ENCODE measurements at regions not wholly inside any gene's neighbourhood (a gene's known extent, or its start where the extent isn't known, plus 50 kb on each side); places are given as distances from the start of the nearest gene placed in this dataset.
"Not testable (repeated sequence)": the region's sequence is repeated elsewhere in the genome, so short reads cannot be mapped to it uniquely, and the experiment has no call there.

GRCh38 chr12:73221836-73222235 lies 949.7 kb downstream of the TRHDE start:
- no peak for DNase-seq

- DNase-seq = no peak
Measured at GRCh38 chr12:73225371-73225937, 953.3 kb downstream of the TRHDE start.

GRCh38 chr12:73225941-73226340 lies 953.8 kb downstream of the TRHDE start:
- DNase-seq = no peak

- no peak for DNase-seq
Measured at GRCh38 chr12:73226593-73226992, 954.4 kb downstream of the TRHDE start.

GRCh38 chr12:73228828-73229227 lies 956.7 kb downstream of the TRHDE start:
- DNase-seq = not testable (repeated sequence)

GRCh38 chr12:73235387-73235786 lies 963.2 kb downstream of the TRHDE start:
- no peak for DNase-seq

- no peak for DNase-seq
Measured at GRCh38 chr12:73240110-73240509, 967.9 kb downstream of the TRHDE start.

- DNase-seq = no peak
Measured at GRCh38 chr12:73262788-73263381, 990.7 kb downstream of the TRHDE start.

GRCh38 chr12:73266206-73266605 lies 994.0 kb downstream of the TRHDE start:
- no peak for DNase-seq

- DNase-seq = no peak
Measured at GRCh38 chr12:73274976-73275375, 1002.8 kb downstream of the TRHDE start.

GRCh38 chr12:73277971-73278370 lies 1005.8 kb downstream of the TRHDE start:
- DNase-seq = no peak

GRCh38 chr12:73301530-73301929 lies 1029.4 kb downstream of the TRHDE start:
- no peak for DNase-seq

GRCh38 chr12:73307260-73307659 lies 1035.1 kb downstream of the TRHDE start:
- no peak for DNase-seq

GRCh38 chr12:73308079-73308478 lies 1035.9 kb downstream of the TRHDE start:
- DNase-seq = no peak

GRCh38 chr12:73308747-73309146 lies 1036.6 kb downstream of the TRHDE start:
- no peak for DNase-seq

GRCh38 chr12:73321319-73321718 lies 1049.1 kb downstream of the TRHDE start:
- no peak for DNase-seq

GRCh38 chr12:73321776-73322175 lies 1049.6 kb downstream of the TRHDE start:
- DNase-seq = no peak

GRCh38 chr12:73330584-73331351 lies 1058.6 kb downstream of the TRHDE start:
- DNase-seq = no peak

GRCh38 chr12:73341559-73342247 lies 1069.5 kb downstream of the TRHDE start:
- no peak for DNase-seq

GRCh38 chr12:73342733-73343132 lies 1070.6 kb downstream of the TRHDE start:
- DNase-seq = no peak

- no peak for DNase-seq
Measured at GRCh38 chr12:73352826-73353225, 1080.7 kb downstream of the TRHDE start.

GRCh38 chr12:73361156-73361863 lies 1089.1 kb downstream of the TRHDE start:
- DNase-seq = no peak

GRCh38 chr12:73361864-73362230 lies 1089.7 kb downstream of the TRHDE start:
- DNase-seq = no peak
